GM12872 (cell line): ENCODE measurements at regions not wholly inside any gene's neighbourhood (a gene's known extent, or its start where the extent isn't known, plus 50 kb on each side); places are given as distances from the start of the nearest gene placed in this dataset.

Experiments used
- CTCF ChIP-seq: IDR thresholded peaks from 3 replicates; pipeline ENCODE4 v1.5.1; 2011; ENCODE audit warnings: low read depth, mild to moderate bottlenecking, low read length, moderate library complexity; ENCODE audit not compliant: insufficient read depth

GRCh38 chr3:87801409-87801808 lies 257.4 kb downstream of the CGGBP1 start:
- TF ChIP-seq CTCF, result no peak

- no peak for TF ChIP-seq CTCF
Measured at GRCh38 chr3:87800516-87800915, 258.3 kb downstream of the CGGBP1 start.

- TF ChIP-seq CTCF, result no peak
Measured at GRCh38 chr3:87798567-87798947, 260.2 kb downstream of the CGGBP1 start.

GRCh38 chr3:87797872-87798566 lies 260.8 kb downstream of the CGGBP1 start:
- TF ChIP-seq CTCF, result no peak

DNA sequence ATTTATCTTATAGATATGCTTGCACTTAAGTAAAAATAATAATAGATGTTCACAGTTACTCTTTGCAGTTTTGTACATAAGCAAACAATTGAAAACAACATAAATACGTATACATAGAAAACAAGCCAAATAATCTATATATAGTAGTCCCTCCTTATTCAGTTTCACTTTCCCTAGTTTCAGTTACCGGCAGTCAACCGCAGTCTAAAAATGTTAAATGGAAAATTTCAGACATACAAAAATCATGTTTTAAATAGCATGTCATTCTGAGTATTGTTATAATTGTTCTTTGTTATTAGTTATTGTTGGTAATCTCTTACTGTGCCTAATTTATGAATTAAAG lies 262.0 kb downstream of the CGGBP1 start:
- no peak for TF ChIP-seq CTCF

DNA sequence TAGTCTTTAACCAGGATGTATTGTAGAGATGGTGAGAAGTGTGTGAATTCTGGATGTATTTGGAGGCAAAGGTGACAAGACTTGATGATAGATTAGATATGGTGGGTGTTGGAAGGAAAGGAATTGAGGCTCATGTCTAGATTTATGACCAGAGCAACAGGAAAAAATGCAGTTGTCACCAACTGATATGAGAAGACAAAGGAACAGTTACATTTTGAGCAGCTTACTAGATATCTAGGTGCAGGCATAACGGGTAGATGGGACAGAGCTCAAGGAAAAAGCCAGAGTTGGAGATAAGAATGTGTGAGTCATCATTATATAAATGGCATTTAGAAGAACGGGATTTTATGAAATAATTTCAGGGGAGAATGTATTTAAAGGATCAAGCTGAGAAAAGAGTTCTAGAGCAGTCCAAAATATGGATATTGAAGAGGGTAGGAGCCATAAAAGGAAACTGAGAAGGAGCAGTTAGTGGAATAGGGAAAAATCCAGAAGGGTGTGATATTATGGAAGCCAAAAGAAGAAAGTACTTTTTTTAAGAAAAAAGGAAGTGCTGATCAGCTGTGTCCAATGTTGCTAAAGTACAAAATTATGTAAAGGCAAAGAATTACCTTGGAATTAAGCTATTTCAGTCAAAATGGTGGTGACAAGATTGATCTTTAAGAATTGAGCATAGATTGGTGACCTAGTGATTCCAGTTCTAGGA lies 262.5 kb downstream of the CGGBP1 start:
- no peak for TF ChIP-seq CTCF

- no peak for TF ChIP-seq CTCF
Measured at GRCh38 chr3:87795701-87796100, 263.1 kb downstream of the CGGBP1 start.
